ENCODE measurements at regions not wholly inside any gene's neighbourhood (a gene's known extent, or its start where the extent isn't known, plus 50 kb on each side); places are given as distances from the start of the nearest gene placed in this dataset.

DNA sequence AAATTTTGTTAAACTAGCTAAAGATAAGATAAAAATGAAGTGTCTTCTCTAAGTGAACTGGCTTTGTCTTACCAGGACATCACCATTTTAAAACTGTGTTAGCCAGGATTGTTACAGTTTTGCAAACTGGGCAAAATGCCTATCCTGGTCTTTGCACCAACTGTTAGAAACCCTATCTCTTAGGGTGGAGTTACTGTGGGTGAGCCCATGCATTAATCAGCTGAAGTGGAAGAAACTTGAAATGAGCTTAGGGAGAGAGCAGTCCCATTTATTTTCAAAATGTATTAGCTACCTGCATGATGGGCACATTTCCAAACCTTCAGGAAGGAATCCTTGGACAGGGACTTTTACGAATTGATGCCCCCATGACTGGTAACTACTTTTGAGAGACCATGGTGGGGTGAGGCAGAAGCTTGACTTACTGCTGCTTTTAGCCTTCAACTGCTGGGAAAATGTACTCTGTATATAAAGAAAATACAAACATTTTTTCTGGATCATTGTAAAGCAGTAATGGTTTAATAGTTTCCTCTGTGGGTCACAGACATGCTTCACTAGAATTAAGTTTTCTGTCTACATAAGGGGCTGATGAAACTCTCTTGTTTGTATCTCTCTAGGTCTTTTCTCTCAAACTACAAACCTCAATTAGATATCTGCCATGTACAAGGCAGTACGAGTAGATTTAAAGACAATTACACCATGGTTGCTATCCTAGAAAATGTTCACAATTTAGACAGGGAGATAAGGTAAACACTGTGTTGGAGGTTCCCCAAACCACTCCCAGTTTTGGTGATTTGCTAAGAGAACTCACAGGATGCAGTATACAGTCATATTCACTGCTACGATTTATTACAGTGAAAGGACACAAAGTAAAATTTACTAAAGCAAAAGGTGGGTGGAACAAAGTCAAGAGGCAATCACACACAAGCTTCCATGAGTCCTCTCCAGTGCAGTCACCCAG lies 321.4 kb upstream of the MMADHC start:
- DNase-seq (ENCODE audit: low read depth), result no peak

DNA sequence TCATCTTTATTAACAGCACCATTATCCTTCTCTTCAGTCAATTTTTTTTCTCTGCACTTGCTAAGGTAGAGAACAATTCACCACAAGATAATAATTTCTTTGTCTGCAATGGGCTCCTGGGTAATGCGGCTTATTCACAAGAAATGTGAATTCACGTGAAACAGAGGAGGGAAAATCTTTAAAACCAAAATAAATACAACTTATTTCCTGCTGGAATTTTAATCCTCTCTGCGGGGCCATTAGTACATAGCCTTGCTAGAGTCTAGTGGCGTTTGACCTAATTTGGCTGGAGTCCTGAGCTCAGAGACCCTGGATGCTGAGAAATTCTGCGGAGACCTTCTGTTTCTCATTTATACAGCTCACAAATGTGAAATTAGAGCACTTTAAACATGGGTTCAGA lies 319.3 kb upstream of the MMADHC start:
- no peak for DNase-seq (ENCODE audit: low read depth)

DNA sequence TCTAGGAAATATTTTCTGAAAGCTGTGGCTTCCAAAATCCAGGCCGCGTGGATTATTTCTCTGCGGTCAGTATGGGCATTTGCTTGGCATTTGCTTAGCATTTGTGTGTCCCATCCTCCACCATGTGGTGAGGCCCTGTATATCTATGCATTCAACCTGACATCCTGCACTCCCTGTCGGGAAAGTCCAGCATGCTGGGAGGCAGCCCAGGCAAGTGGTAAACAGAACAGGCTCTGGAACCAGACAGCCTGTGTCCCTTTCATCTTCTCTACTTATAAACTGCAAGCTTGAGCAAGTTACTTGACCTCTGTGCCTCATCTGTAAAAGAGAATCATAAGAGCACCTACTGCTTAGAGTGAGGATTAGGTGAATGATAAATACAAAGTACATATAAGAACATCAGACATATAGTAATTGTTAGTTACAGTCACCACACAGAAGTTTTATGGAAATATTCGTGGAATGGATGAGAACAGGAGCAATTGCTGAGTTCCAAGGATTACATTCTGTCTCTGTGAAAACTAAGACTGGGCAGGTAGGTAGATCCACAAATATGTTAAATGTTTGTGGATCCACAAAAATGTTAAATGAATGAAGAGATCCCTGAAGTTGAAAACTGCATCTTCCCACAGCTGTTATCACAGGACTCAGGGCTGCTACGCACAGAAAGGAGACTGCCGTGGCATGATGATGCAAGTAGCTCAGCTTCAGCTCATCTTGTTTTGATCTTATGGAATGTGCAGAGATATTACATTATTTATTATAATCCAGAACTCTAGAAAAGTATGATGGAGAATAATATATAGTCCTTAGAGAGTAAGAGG lies 317.0 kb upstream of the MMADHC start:
- no peak for DNase-seq (ENCODE audit: low read depth)

DNA sequence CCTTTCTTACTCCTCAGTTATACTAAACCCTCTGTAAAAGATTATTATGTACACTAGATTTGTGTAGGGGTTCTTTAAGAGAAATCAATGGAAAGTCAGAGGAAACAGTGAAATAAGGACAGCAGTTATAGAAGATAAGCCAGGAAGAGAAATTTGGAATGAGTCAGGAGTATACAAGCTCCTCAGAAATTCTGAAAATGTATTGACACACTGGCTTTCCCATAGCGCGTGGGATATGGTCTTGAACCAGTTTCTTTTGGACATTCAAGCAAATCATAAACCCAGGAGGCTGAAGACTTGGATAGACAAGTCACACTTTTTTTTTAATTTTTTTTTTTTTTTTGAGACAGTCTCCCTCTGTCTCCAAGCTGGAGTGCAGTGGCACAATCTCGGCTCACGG lies 316.1 kb upstream of the MMADHC start:
- DNase-seq (ENCODE audit: low read depth), result no peak

DNA sequence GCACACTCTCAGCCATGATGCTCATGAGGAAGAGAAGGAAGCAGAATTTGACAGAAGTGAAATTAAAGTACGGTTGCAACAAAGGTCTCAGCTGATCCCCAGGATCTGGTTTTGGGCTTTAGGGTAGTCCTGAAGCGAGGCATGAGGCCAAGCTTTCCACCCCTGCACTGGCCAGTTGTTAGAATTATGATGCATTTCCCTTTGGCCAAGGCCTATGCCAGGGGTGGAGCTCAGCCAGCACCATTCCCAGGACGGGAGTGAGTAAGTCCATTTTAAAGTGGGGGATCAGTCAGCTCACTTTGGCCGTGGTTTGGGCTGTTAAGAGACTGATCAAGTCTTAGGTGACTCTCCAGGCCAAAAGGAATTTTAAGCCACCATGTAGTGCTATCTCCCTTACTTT lies 314.5 kb upstream of the MMADHC start:
- DNase-seq (ENCODE audit: low read depth), result peak; percentile 18

DNA sequence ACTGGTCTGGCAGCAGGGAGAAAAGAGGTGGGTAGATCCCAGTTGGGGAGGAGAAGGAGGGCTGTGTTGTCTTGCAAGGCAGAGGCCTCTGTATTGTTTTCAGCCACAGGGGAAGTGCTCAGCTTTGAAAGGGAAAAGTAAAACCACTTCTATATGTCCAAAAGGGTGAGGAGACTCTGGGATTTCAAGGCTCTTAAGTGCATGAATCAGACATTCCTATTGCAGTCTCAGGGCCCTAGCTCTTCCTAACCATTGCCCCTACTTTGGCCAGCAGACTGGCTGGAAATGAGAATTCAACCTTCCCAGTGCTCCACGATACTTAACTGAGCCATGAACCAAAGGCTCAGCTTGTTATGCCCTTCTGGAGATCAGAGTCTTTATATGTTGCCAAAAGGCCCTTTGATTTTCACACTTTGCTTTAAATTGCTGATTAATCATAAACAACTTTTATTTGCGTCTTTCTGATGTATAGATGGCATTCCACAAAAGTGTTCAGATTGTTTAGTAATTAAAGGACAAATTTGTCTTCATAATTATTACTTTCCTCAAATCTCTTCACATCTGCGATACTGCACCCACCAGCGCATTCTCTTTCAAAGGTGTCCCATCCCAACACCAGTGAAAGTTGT lies 313.8 kb upstream of the MMADHC start:
- DNase-seq (ENCODE audit: low read depth), result no peak

DNA sequence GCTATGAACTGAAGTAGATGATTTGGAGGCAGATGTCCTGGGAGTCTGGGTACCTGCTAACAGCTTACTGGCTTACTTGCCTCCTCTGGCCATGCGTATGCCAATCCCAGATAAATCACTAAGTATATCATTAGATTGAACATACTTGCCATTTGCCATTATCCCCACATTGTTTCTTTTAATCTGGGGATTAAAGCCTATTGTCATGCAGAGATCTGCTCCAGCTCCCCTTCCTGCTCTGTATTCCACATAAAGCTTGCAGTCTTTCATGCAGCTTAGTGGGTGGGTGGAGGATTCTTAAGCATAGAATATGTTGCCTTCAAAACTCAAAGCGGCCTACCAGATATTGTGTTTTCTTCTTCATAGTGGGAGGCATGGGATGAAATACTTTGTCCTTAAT lies 311.8 kb upstream of the MMADHC start:
- no peak for DNase-seq (ENCODE audit: low read depth)

DNA sequence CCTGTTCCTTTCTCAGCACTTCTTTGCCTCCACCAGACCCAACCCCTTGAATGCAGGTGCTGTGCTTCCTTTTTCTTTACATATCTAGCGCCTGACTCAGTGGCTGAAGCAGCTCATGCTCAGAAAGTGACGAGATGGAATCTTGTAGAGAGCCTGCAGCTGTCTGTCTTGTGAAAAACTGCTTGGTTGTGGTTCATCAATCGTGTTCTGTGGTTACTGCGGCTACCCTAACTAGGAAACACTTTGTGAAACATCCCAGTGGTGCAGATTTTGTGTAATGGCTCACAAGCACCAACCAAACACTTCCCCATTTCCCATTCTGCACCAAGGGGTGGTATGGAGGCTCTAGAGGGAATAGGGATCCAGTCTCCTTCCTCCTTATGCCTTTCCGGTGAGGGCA lies 307.2 kb upstream of the MMADHC start:
- no peak for DNase-seq (ENCODE audit: low read depth)

DNA sequence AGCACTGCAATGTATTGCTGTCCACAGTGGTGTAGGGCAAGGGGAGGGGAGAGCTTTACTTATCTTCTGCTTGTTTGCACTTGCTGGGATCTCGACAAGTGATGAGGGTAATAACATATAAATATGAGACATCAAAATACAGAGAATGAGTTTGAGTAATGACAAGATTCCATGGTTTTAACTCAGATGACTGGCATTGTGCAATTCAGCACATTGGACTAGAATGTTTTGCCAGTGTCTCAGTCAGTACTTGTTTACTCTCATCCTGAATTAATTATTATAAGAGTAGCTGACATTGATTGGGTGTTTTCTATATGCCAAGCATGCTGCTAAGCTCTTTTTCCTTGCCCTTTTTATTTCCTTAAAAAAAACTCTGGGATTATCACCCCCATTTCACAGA lies 306.7 kb upstream of the MMADHC start:
- no peak for DNase-seq (ENCODE audit: low read depth)

DNA sequence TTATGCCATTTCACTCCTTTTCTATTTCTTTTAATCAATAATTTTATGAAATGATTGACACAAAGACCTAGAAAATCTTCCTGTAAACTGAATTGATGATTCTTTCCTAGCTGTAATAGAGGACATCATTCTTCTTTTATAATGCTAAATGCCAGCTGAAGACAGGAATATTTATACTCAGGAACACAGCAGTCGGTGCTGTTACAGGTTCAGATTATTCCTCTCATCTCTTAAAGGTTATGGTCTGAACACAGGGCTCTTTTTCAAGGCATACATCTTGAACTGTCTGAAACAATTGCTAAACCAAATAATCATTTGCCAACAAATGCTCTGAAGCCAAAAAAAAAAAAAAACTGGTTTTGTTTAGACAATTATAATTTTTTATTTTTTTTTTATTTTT lies 305.0 kb upstream of the MMADHC start:
- DNase-seq (ENCODE audit: low read depth), result no peak

DNA sequence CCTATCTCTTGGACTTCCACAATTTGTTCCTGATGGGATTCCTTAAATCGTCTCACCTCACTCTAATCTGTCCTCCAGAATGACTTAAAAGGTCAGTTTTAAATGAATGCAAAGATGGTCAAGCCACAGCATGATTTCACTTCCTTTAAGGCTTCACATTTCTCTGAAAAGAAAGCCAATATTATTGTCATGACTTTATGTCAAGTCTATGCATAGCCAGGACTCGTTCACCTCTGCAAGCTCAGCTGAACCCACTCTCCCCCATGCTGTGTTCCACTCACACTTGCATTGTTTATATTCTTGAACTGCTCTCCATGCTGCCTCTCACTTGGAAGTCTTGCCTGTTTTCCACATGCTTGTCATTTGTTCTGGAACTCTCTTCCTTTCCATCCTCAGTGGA lies 298.4 kb upstream of the MMADHC start:
- DNase-seq (ENCODE audit: low read depth), result no peak

DNA sequence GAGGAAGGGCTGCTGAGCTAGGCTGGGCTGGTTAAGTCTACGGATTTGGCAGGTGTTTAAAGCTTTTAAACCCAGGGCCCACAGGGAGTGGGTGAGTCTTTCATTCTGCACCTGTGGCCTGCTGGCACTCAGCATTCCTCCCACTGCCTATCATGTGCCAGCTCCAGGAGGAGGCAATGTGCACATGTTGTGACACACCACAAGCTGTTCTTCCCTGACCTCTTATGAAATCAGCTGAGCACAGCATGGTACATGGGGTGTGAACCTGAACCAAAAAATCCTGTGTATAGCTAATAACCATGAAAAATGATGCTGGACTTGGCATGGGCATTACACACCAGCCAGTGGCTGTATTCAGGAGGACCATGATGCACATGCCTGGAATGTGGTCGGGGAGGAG lies 297.9 kb upstream of the MMADHC start:
- DNase-seq (ENCODE audit: low read depth), result no peak

DNA sequence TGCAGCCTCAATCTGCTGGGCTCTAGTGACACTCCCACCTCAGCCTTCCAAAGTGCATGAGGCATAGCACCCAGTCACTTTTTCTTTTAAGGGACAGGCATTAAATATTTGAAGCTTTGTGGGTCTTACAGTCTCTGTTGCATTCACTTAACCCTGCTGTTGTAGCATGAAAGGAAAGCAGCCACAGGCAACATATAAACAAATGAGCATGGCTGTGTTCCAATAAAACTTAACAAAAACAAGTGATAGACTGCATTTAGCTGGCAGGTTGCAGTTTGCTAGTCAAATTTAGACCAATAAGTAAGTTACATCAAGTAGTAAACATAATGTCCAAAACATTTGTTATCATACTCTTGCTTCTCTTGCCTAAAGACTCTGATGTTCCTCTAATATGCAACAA lies 297.3 kb upstream of the MMADHC start:
- no peak for DNase-seq (ENCODE audit: low read depth)

DNA sequence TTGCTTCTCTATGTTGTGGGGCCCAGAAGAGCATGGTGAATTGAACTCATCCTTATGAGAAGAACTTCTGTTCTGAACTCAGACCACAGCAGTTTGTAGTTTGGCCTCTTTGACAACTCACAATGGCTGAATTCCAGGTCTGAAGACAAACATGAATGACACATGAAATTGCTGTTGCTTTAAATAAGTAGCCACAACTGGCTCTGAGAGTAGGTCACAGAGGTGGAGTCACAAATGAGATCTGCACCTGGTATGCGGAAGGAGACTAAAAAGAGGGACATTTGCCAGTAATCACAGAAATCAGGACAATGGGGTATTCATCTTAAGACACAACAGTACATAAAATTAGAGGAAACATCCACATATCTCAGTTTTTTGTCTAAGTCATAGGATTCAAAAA lies 290.3 kb upstream of the MMADHC start:
- no peak for DNase-seq (ENCODE audit: low read depth)

DNA sequence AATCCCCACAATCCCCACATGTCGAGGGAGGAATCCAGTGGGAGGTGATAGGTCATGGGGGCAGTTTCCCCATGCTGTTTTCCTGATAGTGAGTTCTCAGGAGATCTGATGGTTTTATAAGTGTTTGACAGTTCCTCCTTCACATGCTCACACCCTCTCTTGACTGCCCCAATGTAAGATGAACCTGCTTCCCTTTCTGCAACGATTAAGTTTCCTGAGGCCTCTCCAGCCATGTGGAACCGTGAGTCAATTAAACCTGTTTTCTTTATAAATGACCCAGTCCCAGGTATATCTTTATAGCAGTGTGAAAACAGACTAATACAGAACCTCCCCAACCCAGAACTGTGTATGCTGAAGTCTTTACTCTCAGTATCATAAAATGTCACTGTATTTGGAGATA lies 289.5 kb upstream of the MMADHC start:
- DNase-seq (ENCODE audit: low read depth), result no peak

DNA sequence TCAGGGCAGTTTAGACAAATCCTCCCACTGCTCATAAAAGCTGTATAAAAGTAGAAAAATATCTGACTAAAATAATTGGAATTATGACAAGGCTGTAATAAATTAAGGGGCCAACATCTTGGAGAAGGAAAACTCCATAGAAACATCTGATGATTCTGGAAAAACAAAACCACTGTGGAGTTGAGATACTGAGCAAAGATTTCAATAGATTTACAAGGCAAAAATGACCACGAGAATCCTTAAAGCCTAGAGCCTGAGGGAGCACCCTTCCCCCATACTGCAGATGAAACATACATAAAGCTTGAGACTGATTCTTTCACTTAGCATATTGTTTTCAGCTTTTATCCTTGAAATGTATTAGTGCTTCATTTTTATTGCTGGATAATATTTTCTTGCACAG lies 286.4 kb upstream of the MMADHC start:
- no peak for DNase-seq (ENCODE audit: low read depth)

DNA sequence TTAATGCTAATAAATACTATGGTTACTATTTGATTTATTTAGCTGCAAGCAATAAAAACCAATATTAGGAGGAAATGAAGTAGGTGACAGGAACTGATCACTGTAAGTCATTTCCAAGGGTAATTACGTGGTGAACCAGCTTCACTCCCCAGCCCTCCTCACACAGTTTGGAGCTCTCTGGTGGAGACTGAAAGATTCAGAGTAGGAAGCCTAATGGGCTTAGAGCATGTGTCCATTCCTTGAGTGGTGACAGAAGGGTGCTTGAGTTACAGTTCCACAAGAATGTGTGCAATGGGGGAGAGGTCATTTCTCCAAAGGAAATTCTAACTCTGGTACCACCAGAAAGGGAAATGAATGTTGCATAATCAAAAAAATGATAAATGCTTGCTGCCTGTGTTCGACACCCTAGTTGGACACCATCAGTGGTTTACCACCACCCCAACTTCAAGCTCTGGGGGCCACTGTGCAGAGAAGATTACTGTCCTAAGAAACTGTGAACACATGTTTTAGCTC lies 285.1 kb upstream of the MMADHC start:
- no peak for DNase-seq (ENCODE audit: low read depth)

DNA sequence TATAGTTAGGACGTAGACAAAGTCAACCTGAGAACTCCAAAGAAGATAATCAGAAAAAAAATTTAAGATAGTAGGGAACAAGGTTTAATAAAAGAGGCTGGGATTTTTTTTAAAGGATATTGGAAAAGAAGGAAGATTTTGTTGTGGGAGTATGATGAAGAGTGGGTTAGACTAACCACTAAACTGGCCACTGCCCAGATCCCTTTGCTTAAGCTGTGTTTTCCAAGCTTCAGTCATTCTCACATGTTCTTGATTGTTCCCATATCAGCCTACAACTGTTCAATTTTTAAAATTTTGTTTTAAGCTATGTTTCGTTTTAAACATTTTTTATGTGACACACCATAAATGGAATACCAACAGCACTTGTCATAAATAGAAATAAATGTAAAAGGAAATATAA lies 284.5 kb upstream of the MMADHC start:
- DNase-seq (ENCODE audit: low read depth), result no peak

DNA sequence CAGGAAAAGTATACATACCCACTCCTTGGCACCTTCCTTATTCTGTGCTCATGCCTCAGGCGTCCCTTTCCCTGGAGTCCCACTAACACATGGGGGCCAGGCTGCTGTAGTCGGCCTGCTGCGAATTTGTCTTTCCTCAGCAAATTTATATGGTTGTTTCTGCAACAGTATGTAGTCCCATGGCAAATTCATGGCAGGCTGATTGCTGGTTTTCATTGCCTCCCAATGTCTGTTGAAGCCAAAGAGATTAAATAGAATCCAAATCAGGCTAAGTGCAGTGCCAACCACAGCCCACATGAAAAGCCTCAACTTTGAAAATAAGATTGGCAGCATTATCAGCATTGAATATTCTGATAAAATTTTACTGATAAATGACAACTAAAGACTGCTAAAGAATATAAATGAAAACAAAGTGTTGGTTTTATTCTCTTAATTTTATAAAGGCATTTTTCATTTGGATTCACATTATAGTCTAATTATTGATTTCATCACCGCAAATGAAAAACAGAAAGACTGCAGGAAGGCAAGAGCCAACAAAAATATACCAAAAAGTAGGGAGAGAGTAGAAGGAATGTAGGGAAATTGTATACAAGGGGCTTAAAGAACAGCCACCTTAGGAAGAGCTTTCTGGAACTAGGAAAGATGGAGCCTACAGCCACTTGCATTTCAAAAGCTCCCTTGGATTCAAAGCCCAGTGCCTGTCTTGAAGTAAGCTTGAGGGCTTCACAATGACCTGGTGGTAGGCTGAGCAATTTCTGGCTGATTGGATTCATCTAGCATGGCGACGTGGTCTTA lies 283.7 kb upstream of the MMADHC start:
- no peak for DNase-seq (ENCODE audit: low read depth)

DNA sequence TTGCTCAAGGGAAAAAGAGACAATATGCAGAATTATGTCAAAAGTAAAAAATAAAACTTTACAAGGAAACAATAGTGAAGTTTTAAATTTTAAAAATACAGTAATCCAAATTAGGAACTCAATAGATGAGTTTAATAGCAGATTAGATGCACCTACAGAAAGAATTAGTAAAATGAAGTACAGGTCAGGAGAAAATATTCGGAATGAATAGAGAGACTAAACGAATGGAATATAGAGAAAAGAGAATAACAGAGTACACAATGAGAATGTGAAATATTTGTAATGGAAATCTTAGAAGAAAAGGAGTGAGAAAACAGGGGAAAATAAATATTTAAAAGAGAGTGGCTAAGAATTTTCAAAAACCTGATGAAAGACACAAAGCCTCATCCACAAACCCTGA lies 275.7 kb upstream of the MMADHC start:
- no peak for DNase-seq (ENCODE audit: low read depth)

DNA sequence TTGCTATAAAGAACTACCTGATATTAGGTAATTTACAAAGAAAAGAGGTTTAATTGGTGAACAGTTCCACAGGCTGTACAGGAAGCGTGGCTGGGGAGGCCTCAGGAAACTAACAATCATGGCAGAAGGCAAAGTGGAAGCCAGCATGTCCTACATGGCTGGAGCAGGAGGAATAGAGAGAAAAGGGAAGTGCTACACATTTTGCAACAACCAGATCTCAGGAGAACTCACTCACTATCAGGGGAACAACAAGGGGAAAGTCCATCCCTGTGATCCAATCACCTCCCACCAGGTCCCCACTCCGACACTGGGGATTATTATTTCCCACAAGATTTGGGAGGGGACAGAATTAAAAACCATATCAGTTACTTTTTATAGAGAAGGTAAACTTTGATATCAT lies 273.5 kb upstream of the MMADHC start:
- no peak for DNase-seq (ENCODE audit: low read depth)
